NCI-H510A (cell line): ENCODE measurements at regions not wholly inside any gene's neighbourhood (a gene's known extent, or its start where the extent isn't known, plus 50 kb on each side); places are given as distances from the start of the nearest gene placed in this dataset.

Source experiments
- DNase-seq: peaks from one replicate; lab custom pipeline; 2025; lab: John Stamatoyannopoulos, UW

DNA sequence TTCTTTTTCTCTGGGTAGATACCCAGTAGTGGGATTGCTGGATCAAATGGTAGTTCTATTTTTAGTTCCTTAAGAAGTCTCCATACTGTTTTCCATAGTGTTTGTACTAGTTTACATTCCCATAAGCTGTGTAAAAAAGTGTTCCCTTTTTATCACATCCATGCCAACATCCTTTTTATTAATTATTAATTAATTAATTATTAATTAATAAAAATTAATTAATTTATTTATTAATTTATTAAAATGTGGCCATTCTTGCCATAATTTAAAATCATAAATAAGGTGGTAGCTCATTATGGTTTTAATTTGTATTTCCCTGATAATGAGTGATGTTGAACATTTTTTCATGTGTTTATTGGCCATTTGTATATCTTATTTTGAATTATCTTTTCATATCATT, 173.9 kb upstream of the FOXN2 start:
- DNase-seq, result no peak

DNA sequence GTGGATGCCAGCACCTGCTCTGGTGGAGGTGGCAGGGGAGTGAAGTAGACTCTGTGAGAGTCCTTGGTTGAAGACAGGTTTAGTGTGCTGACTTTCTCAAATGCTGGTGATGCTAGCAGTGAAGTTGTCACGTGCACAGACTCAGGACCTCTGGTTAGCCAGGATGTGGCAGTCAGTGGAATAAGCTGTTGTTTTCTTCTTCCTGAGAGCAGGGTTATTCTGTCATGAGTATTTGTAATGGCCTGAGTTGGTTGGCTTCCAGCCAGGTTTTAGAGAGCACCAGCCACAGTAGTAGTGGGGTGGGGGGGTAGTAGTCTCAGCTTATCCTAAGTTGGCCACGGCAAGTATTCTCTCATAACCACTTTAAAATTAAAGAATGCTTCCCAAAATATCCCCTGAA, 169.7 kb upstream of the FOXN2 start:
- peak; percentile 67 for DNase-seq

DNA sequence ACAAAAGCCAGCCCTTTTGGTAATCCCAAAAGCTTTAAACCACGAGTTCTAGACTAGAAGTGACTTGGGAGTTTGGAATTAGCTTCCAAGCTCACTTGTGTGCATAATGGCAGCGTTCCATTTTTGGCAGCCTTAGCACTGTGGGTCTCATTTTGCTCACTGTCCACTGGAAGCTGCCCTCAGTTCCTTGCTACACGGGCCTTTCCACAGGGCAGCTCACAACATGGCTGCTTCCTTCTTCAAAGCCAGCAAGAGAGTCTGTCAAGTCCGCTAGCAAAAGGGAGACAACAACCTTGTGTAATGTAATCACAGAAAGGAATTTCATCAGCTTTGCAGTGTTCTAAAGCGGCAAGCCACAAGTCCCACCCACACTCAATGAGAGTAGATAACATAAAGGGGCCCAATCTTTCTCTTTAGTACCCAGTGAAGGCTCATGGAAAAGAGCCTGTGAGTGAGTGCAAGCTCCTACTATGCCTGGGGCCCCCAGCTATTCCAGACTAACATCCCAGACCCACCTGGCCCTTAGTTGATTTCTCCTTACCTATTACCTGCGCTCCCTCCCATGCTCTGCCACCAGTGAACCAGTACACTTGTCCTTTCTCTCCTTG, 168.5 kb upstream of the FOXN2 start:
- DNase-seq, result no peak

DNA sequence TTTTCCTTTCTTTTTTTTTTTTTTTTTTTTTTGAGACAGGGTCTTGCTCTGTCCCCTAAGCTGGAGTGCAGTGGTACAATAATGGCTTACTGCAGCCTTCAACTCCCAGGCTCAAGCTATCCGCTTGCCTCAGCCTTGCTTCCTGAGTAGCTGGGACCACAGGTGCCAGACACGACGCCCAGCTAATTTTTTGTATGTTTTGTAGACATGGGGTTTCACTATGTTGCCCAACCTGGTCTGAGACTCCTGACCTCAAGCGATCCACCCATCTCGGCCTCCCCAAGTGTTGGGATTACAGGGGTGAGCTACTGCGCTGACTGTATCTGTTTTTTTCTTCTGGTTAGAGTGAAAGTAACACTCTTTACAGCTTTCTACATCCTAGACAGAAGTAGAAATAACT, 167.9 kb upstream of the FOXN2 start:
- no peak for DNase-seq

GRCh38 chr2:48147719-48148118, 166.8 kb upstream of the FOXN2 start:
- DNase-seq, result no peak

- DNase-seq, result no peak
Observed at GRCh38 chr2:48148841-48149430, 165.5 kb upstream of the FOXN2 start.

GRCh38 chr2:48157150-48157549, 157.3 kb upstream of the FOXN2 start:
- no peak for DNase-seq

DNA sequence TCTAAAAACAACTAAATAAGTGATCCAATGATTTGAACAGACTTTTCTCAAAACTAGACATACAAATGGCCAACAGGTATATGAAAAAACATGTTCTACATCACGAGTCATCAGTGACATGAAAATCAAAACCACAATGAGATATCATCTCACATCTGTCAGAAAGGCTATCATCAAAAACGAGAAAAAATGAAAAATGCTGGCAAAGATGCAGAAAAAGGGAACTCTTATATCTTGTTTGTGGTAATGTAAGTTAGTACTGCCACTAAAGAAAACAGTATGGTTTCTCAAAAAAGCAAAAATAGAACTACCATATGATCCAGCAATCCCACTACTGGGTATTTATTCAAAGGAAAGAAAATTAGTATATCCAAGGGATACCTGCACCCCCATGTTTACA, 152.9 kb upstream of the FOXN2 start:
- DNase-seq, result no peak

GRCh38 chr2:48162742-48163141, 151.7 kb upstream of the FOXN2 start:
- DNase-seq, result no peak

- DNase-seq, result no peak
Observed at GRCh38 chr2:48165070-48165753, 149.3 kb upstream of the FOXN2 start.

- DNase-seq, result no peak
Observed at GRCh38 chr2:48169141-48169592, 145.3 kb upstream of the FOXN2 start.

GRCh38 chr2:48170281-48170680, 144.2 kb upstream of the FOXN2 start:
- DNase-seq, result no peak

DNA sequence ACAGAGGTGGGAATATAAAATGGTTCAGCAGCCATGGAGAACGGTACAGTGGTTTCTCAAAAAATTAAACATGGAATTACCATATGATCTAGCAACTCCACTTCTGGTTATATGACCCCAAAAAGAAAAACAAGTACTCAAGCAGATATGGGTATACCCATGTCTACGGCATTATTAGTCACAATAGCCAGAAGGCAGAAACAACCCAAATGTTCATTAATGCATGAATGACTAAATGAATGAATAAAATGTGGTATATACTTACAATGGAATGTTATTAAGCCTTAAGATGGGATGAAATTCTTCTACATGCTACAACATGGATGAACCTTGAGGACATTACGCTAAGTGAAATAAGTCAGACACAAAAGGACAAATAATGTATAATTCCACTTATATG, 141.3 kb upstream of the FOXN2 start:
- no peak for DNase-seq

DNA sequence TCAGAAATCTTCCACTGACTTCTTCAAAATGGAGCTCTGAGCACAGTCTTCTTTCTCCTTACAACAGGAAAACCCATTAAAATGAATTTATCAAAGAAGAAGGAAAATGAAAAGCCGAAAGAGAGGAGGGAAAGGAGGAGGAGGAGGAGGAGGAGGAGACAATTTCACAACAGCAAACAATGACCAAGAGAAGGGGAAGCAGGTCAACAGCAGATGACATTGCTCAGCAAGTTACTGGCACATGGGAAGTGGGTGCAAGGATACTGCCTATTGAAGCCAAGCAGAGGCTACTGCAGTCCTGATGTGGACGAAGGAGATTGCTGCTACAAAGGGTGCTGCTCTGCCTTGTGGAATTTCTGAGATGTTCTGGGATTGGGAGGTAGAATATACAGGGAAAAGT, 140.0 kb upstream of the FOXN2 start:
- DNase-seq, result no peak

DNA sequence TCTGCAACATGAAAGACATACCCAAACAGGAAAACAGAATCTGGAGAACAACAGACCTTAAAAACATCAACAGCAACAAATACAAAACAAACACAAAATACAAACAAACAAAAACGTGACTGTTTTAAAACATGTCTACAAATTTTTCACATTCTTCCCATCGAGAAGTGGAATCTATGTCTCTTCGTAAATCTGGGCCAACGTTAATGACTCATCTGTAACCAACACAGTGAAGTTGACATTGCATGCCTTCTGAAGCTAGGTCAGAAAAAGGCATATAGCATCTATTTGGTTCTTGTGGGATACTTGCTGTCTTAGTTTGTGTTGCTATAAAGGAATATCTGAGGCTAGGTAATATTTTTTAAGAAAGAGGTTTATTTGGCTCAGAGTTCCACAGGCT, 139.2 kb upstream of the FOXN2 start:
- DNase-seq, result no peak

GRCh38 chr2:48175656-48176055, 138.8 kb upstream of the FOXN2 start:
- DNase-seq, result no peak

DNA sequence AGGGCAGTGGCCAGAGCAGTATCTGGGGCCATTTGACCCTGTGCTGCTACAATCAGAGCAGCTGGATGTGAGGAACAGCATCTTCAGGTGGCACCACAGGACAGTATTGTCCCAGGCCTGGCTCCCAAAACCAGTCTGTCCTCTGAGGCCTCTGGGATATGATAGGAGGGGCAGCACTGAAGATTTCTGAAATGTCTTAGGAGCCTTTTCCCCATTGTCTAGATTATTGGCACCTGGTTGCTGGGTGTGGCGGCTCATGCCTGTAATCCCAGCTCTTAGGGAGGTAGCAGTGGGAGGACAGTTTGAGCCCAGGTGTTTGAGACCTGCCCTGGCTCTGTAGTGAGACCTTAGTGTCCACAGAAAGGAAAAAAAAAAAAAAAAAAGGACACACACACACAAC, 137.6 kb upstream of the FOXN2 start:
- no peak for DNase-seq

DNA sequence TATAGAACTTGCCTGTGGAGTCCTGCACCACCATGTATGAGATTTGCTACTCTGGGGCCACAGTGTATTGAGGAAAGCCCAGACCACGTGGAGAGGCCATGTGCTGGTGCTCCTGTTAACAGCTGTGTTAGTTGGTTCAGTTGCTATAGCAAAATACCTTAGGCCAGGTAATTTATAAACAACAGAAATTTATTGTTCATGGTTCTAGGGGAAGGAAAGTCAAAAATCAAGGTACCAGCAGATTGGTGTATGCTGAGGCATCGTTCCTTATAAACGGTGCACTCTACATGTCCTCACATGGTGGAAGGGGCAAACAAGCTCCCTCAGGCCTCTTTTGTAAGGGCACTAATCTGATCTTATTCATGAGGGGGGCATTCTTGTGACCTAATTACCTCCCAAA, 135.9 kb upstream of the FOXN2 start:
- no peak for DNase-seq

GRCh38 chr2:48180557-48180956, 133.9 kb upstream of the FOXN2 start:
- no peak for DNase-seq

GRCh38 chr2:48183276-48183675, 131.2 kb upstream of the FOXN2 start:
- no peak for DNase-seq

DNA sequence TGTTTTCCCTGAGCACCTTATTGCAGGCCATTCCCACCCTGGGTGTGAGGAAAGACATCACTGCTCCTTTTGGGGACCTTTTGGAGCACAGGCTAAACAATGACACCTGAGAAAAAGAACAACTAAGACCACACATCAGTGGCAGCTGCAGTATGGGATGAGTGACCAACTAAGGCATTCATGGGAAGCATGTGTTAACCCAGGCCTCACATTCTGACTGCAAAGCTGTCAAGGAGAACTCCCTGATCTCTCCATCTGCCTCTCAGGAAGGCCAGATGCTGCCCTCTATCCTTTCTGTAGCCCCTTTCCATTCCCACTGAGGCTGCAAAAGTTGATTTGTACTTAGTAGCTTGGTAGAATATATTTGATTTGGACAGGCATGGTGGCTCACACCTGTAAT, 130.5 kb upstream of the FOXN2 start:
- DNase-seq, result no peak

GRCh38 chr2:48187503-48187902, 127.0 kb upstream of the FOXN2 start:
- DNase-seq, result no peak

- no peak for DNase-seq
Observed at GRCh38 chr2:48189552-48190228, 124.8 kb upstream of the FOXN2 start.
